IMR-90 (cell line): ENCODE measurements at regions not wholly inside any gene's neighbourhood (a gene's known extent, or its start where the extent isn't known, plus 50 kb on each side); places are given as distances from the start of the nearest gene placed in this dataset.

Experiments used
- ATAC-seq: fragments of 200-7000 bp; cut with Tn5 transposase; 2 replicates; pipeline ENCODE4 v1.9.1; 2020; ENCODE audit warnings: low read depth, mild to moderate bottlenecking, moderate library complexity
- BruUV-seq: library from RNA; stranded (reverse); fragments of 400-500 nt; replicated peaks from 2 replicates; lab custom pipeline; 2021; lab: Mats Ljungman, UMichigan
- CTCF ChIA-PET: fragments of 300-600 bp; formaldehyde crosslinking; extraction: SDS; loops from one replicate; lab custom pipeline; 2021; ENCODE audit warnings: antibody characterized with exemption; lab: Yijun Ruan, JAX
- POLR2A ChIA-PET: fragments of 300-600 bp; sonication (Branson Sonifier 250); formaldehyde crosslinking; loops from one replicate; lab custom pipeline; 2022; ENCODE audit warnings: antibody characterized with exemption; ENCODE audit not compliant: unreplicated experiment; lab: Charles Lee
- DNase-seq: peaks from one replicate; pipeline ENCODE4 v3.0.0; 2013
- H2AFZ ChIP-seq: replicated peaks from 2 replicates; pipeline ENCODE3; 2013; ENCODE audit warnings: low read length, mild to moderate bottlenecking; ENCODE audit not compliant: poor library complexity
- H2AK5ac ChIP-seq: 2 replicates; pipeline ENCODE4 v1.6.1; 2013; ENCODE audit warnings: low read depth, low read length, inconsistent platforms
- H2AK9ac ChIP-seq: replicated peaks from 2 replicates; pipeline ENCODE3; 2013; ENCODE audit warnings: mild to moderate bottlenecking, low read depth, low read length, moderate library complexity; ENCODE audit not compliant: poor library complexity
- H2BK120ac ChIP-seq: 2 replicates; pipeline ENCODE4 v1.6.1; 2013; ENCODE audit warnings: low read depth, low read length, inconsistent platforms
- H2BK15ac ChIP-seq: 3 replicates; pipeline ENCODE4 v1.6.1; 2013; ENCODE audit warnings: low read depth, low read length, inconsistent platforms
- H2BK20ac ChIP-seq: 2 replicates; pipeline ENCODE4 v1.6.1; 2013; ENCODE audit warnings: low read depth, mild to moderate bottlenecking, inconsistent platforms, low read length, moderate library complexity
- H2BK5ac ChIP-seq: 2 replicates; pipeline ENCODE4 v1.6.1; 2013; ENCODE audit warnings: mild to moderate bottlenecking, low read depth, low read length, inconsistent platforms; ENCODE audit not compliant: poor library complexity, severe bottlenecking
- H3K14ac ChIP-seq: replicated peaks from 2 replicates; pipeline ENCODE4 v1.6.1; 2013; ENCODE audit warnings: low read depth, low read length, inconsistent platforms
- H3K18ac ChIP-seq: 2 replicates; pipeline ENCODE4 v1.6.1; 2013; ENCODE audit warnings: low read depth, low read length, control low read depth
- H3K23ac ChIP-seq: 2 replicates; pipeline ENCODE4 v1.6.1; 2013; ENCODE audit warnings: low read depth, low read length, inconsistent platforms
- H3K27ac ChIP-seq: 2 replicates; pipeline ENCODE4 v1.5.1; 2013; ENCODE audit warnings: mild to moderate bottlenecking, control low read depth, low read length; ENCODE audit not compliant: insufficient read depth
- H3K27me3 ChIP-seq: 2 replicates; pipeline ENCODE4 v1.6.1; 2013; ENCODE audit warnings: low read length; ENCODE audit not compliant: control insufficient read depth, insufficient read depth
- H3K36me3 ChIP-seq: 2 replicates; pipeline ENCODE4 v1.6.1; 2013; ENCODE audit warnings: low read length, mixed read lengths; ENCODE audit not compliant: control insufficient read depth, insufficient read depth
- H3K4ac ChIP-seq: 2 replicates; pipeline ENCODE4 v1.6.1; 2013; ENCODE audit warnings: low read depth, low read length, inconsistent platforms
- H3K4me1 ChIP-seq: 2 replicates; pipeline ENCODE4 v1.6.1; 2013; ENCODE audit warnings: low read length, mixed read lengths; ENCODE audit not compliant: control insufficient read depth, insufficient read depth
- H3K4me2 ChIP-seq: 2 replicates; pipeline ENCODE4 v1.6.1; 2013; ENCODE audit warnings: low read depth, mild to moderate bottlenecking, control low read depth, low read length, moderate library complexity
- H3K4me3 ChIP-seq: 2 replicates; pipeline ENCODE4 v1.5.1; 2013; ENCODE audit warnings: low read depth, mild to moderate bottlenecking, control low read depth, low read length, moderate library complexity; ENCODE audit not compliant: insufficient read depth
- H3K56ac ChIP-seq: 2 replicates; pipeline ENCODE4 v1.6.1; 2013; ENCODE audit warnings: low read length, inconsistent platforms; ENCODE audit not compliant: insufficient read depth; ENCODE audit errors: extremely low read depth
- H3K79me1 ChIP-seq, 2 experiments: 2 replicates each; pipeline ENCODE4 v1.6.1; 2013; ENCODE audit warnings: low read length in 2 of 2, inconsistent platforms in 1 of 2, low read depth in 1 of 2
- H3K9ac ChIP-seq: 2 replicates; pipeline ENCODE4 v1.6.1; 2013; ENCODE audit warnings: low read depth, low read length, control low read depth
- H3K9me1 ChIP-seq: 2 replicates; pipeline ENCODE4 v1.6.1; 2013; ENCODE audit warnings: low read length, inconsistent platforms; ENCODE audit not compliant: insufficient read depth
- H3K9me3 ChIP-seq: 2 replicates; pipeline ENCODE4 v1.6.1; 2013; ENCODE audit warnings: low read length; ENCODE audit not compliant: control insufficient read depth, insufficient read depth
- H4K20me1 ChIP-seq: 2 replicates; pipeline ENCODE4 v1.6.1; 2013; ENCODE audit warnings: low read length, inconsistent platforms; ENCODE audit not compliant: insufficient read depth
- H4K5ac ChIP-seq: 2 replicates; pipeline ENCODE4 v1.6.1; 2013; ENCODE audit warnings: mild to moderate bottlenecking, low read depth, low read length, control low read depth
- H4K8ac ChIP-seq, 2 experiments: 2 replicates each; pipeline ENCODE4 v1.6.1; 2013; ENCODE audit warnings: low read depth in 2 of 2, low read length in 2 of 2, control low read depth in 1 of 2, inconsistent platforms in 1 of 2
- H4K91ac ChIP-seq: 2 replicates; pipeline ENCODE4 v1.6.1; 2013; ENCODE audit warnings: low read depth, low read length, inconsistent platforms; ENCODE audit not compliant: insufficient read depth
- CEBPB ChIP-seq: IDR thresholded peaks from 2 replicates; pipeline ENCODE4 v1.6.1; 2012; ENCODE audit warnings: low read depth, low read length, improper control_type of control experiment
- CHD1 ChIP-seq: IDR thresholded peaks from 2 replicates; pipeline ENCODE4 v1.6.1; 2012; ENCODE audit warnings: low read depth, low read length, improper control_type of control experiment
- CTCF ChIP-seq: conservative IDR thresholded peaks from 2 replicates; pipeline ENCODE4 v1.5.1; 2012; ENCODE audit warnings: mild to moderate bottlenecking, low read depth, low read length, improper control_type of control experiment
- FOS ChIP-seq: fragments of 150-350 bp; IDR thresholded peaks from 2 replicates; pipeline ENCODE4 v1.6.1; 2016; ENCODE audit warnings: low read depth, low read length
- MAZ ChIP-seq: IDR thresholded peaks from 2 replicates; pipeline ENCODE4 v1.6.1; 2012; ENCODE audit warnings: low read depth, mild to moderate bottlenecking, low read length, improper control_type of control experiment, moderate library complexity, borderline replicate concordance
- MXI1 ChIP-seq: IDR thresholded peaks from 2 replicates; pipeline ENCODE4 v1.6.1; 2012; ENCODE audit warnings: low read depth, mild to moderate bottlenecking, low read length, moderate library complexity, borderline replicate concordance
- NFE2L2 ChIP-seq: fragments of 150-350 bp; IDR thresholded peaks from 2 replicates; pipeline ENCODE4 v1.6.1; 2016; ENCODE audit warnings: low read depth, mild to moderate bottlenecking, low read length
- POLR2A ChIP-seq: IDR thresholded peaks from 2 replicates; pipeline ENCODE4 v1.6.1; 2012; ENCODE audit warnings: mild to moderate bottlenecking, low read depth, low read length
- RCOR1 ChIP-seq: IDR thresholded peaks from 2 replicates; pipeline ENCODE4 v1.6.1; 2012; ENCODE audit warnings: mild to moderate bottlenecking, low read length, improper control_type of control experiment; ENCODE audit not compliant: insufficient replicate concordance
- WGBS, 2 experiments: methylation state at CpG; one replicate each; pipeline versions ENCODE4 v1.1.5 to v1.1.7; 2013; ENCODE audit warnings: missing lambda C conversion rate in 2 of 2; ENCODE audit not compliant: insufficient read length in 1 of 2; ENCODE audit errors: extremely low coverage in 2 of 2; 5-methylcytosine and 5-hydroxymethylcytosine counted together
- dilution Hi-C: fragments of 300-500 bp; cut with HindIII; formaldehyde crosslinking; loops from one replicate; pipeline ENCODE4 v1.14.3; 2018; ENCODE audit warnings: low sequenced_read_pairs; ENCODE audit not compliant: unreplicated experiment
- in situ Hi-C: fragments of 300-500 bp; cut with MboI; formaldehyde crosslinking; loops from 3 replicates; pipeline ENCODE4 v1.14.3; 2019; ENCODE audit warnings: low sequenced_read_pairs, inconsistent platforms, mixed read lengths
- intact Hi-C: fragments of 100-400 bp; cut with micrococcal nuclease; formaldehyde crosslinking; loops from 2 replicates; pipeline ENCODE4 v1.10.0; 2022
- TF ChIP-seq, protein P1 (sequence below): fragments of 150-350 bp; IDR thresholded peaks from 2 replicates; pipeline ENCODE4 v1.6.1; 2017; ENCODE audit warnings: mild to moderate bottlenecking, antibody characterized with exemption, low read length, low read depth

- ChIA-PET CTCF (interaction anchor here (0.8 kb wide), 1 partner anchor 9 kb away, joined by 3 read pairs; no protein-coding TSS in a partner anchor), POLR2A (no interaction called here)
- Histone ChIP-seq H3K56ac (no peak overlapping the region), H3K14ac (no peak overlapping the region), H2BK120ac (no peak overlapping the region), H2AK5ac (no peak overlapping the region), H3K18ac (no peak overlapping the region), H4K91ac (no peak overlapping the region), H2AK9ac (no peak overlapping the region), H4K20me1 (no peaks in the 10 kb centered on the region), H2AFZ (no peak overlapping the region), H2BK5ac (no peak overlapping the region), H2BK15ac (no peak overlapping the region), H3K4me3 (no peak overlapping the region), H3K27me3 (no peaks in the 10 kb centered on the region), H4K8ac (no peak overlapping the region), H3K9me3 (no peaks in the 10 kb centered on the region), H3K4me1 (no peaks in the 10 kb centered on the region), H3K9ac (no peak overlapping the region), H3K36me3 (no peaks in the 10 kb centered on the region), H3K27ac (no peak overlapping the region), H3K4ac (no peak overlapping the region), H3K79me1 (no peaks in the 10 kb centered on the region), H3K9me1 (no peaks in the 10 kb centered on the region), H3K23ac (no peak overlapping the region), H4K5ac (no peak overlapping the region), H3K4me2 (no peak overlapping the region), H2BK20ac (no peak overlapping the region)
- no TSS peak for BruUV-seq
- dilution Hi-C loops: no loop called here
- DNase-seq: no peak
- no peak for ATAC-seq
- intact Hi-C loops: no loop called here
- no CpG with 5 or more reads among the region's 4 CpGs for WGBS, 2 experiments
- in situ Hi-C loops: no loop called here
- TF ChIP-seq FOS (no peak), MAZ (no peak), CEBPB (no peak), CHD1 (no peak), POLR2A (no peak), RCOR1 (no peak), CTCF (no peak), NFE2L2 (no peak), MXI1 (no peak)
- TF ChIP-seq, protein P1, sequence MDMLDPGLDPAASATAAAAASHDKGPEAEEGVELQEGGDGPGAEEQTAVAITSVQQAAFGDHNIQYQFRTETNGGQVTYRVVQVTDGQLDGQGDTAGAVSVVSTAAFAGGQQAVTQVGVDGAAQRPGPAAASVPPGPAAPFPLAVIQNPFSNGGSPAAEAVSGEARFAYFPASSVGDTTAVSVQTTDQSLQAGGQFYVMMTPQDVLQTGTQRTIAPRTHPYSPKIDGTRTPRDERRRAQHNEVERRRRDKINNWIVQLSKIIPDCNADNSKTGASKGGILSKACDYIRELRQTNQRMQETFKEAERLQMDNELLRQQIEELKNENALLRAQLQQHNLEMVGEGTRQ: no peak
Measured at GRCh38 chr3:176310641-176311040, 886.6 kb downstream of the TBL1XR1 start.
